CD4-positive, alpha-beta T cell treated with Interleukin-17A for 1 hour (primary cell): ENCODE measurements at regions not wholly inside any gene's neighbourhood (a gene's known extent, or its start where the extent isn't known, plus 50 kb on each side); places are given as distances from the start of the nearest gene placed in this dataset.

ENCODE experiments used
- DNase-seq: peaks from one replicate; pipeline ENCODE4 v3.0.0-alpha.2; 2020

GRCh38 chr9:115914291-115914690 is 239.3 kb upstream of the PAPPA start:
- DNase-seq = no peak

- DNase-seq = no peak
These were observed 232.3 kb upstream of the PAPPA start for GRCh38 chr9:115921301-115921700.

GRCh38 chr9:115922444-115922843 is 231.1 kb upstream of the PAPPA start:
- DNase-seq = no peak

GRCh38 chr9:115923410-115923809 is 230.2 kb upstream of the PAPPA start:
- DNase-seq = no peak

- DNase-seq = no peak
These were observed 229.5 kb upstream of the PAPPA start for GRCh38 chr9:115923903-115924668.

GRCh38 chr9:115924669-115924987 is 229.0 kb upstream of the PAPPA start:
- no peak for DNase-seq

- no peak for DNase-seq
These were observed 228.2 kb upstream of the PAPPA start for GRCh38 chr9:115925424-115925823.

GRCh38 chr9:115930472-115930871 is 223.1 kb upstream of the PAPPA start:
- DNase-seq = no peak

GRCh38 chr9:115938479-115938878 is 215.1 kb upstream of the PAPPA start:
- DNase-seq = no peak

- no peak for DNase-seq
These were observed 214.4 kb upstream of the PAPPA start for GRCh38 chr9:115939065-115939765.

- DNase-seq = no peak
These were observed 211.9 kb upstream of the PAPPA start for GRCh38 chr9:115941561-115942315.

- DNase-seq = no peak
These were observed 210.0 kb upstream of the PAPPA start for GRCh38 chr9:115943431-115944165.

- no peak for DNase-seq
These were observed 209.2 kb upstream of the PAPPA start for GRCh38 chr9:115944166-115944948.

- no peak for DNase-seq
These were observed 208.6 kb upstream of the PAPPA start for GRCh38 chr9:115945009-115945431.

- no peak for DNase-seq
These were observed 207.1 kb upstream of the PAPPA start for GRCh38 chr9:115946530-115946929.

- no peak for DNase-seq
These were observed 201.6 kb upstream of the PAPPA start for GRCh38 chr9:115951977-115952376.

- DNase-seq = no peak
These were observed 200.9 kb upstream of the PAPPA start for GRCh38 chr9:115952430-115953292.

GRCh38 chr9:115956371-115956770 is 197.2 kb upstream of the PAPPA start:
- no peak for DNase-seq

- DNase-seq = no peak
These were observed 196.0 kb upstream of the PAPPA start for GRCh38 chr9:115957585-115957984.

GRCh38 chr9:115964710-115965347 is 188.8 kb upstream of the PAPPA start:
- DNase-seq = no peak

GRCh38 chr9:115966660-115967059 is 186.9 kb upstream of the PAPPA start:
- no peak for DNase-seq
